H9 (cell line): ENCODE measurements at regions not wholly inside any gene's neighbourhood (a gene's known extent, or its start where the extent isn't known, plus 50 kb on each side); places are given as distances from the start of the nearest gene placed in this dataset.

Experiments
- DNase-seq: peaks from one replicate; pipeline ENCODE4 v3.0.0-alpha.2; 2017
- H2AFZ ChIP-seq: one replicate; pipeline ENCODE4 v1.6.1; 2013; ENCODE audit warnings: mild to moderate bottlenecking, low read length, control low read depth, moderate library complexity
- H2AK5ac ChIP-seq: 2 replicates; pipeline ENCODE4 v1.6.1; 2013; ENCODE audit warnings: low read length, control low read depth, mixed read lengths; ENCODE audit not compliant: insufficient read length
- H2BK120ac ChIP-seq: one replicate; pipeline ENCODE4 v1.6.1; 2013; ENCODE audit warnings: low read depth, mild to moderate bottlenecking, low read length, control low read depth, inconsistent platforms; ENCODE audit not compliant: poor library complexity, severe bottlenecking
- H2BK12ac ChIP-seq: 2 replicates; pipeline ENCODE4 v1.6.1; 2013; ENCODE audit warnings: low read length, control low read depth, mixed read lengths, low read depth; ENCODE audit not compliant: insufficient read length
- H2BK15ac ChIP-seq: 2 replicates; pipeline ENCODE4 v1.6.1; 2013; ENCODE audit warnings: low read depth, low read length, control low read depth
- H2BK20ac ChIP-seq: one replicate; pipeline ENCODE4 v1.6.1; 2013; ENCODE audit warnings: low read depth, mild to moderate bottlenecking, low read length, control low read depth, inconsistent platforms; ENCODE audit not compliant: poor library complexity, severe bottlenecking
- H2BK5ac ChIP-seq: 2 replicates; pipeline ENCODE4 v1.6.1; 2013; ENCODE audit warnings: low read length, control low read depth, mixed read lengths; ENCODE audit not compliant: insufficient read length
- H3K14ac ChIP-seq: 2 replicates; pipeline ENCODE4 v1.6.1; 2013; ENCODE audit warnings: low read length, control low read depth; ENCODE audit not compliant: insufficient read depth
- H3K18ac ChIP-seq: 2 replicates; pipeline ENCODE4 v1.6.1; 2013; ENCODE audit warnings: low read depth, mild to moderate bottlenecking, mixed read lengths, low read length, control low read depth; ENCODE audit not compliant: insufficient read length
- H3K23ac ChIP-seq: 2 replicates; pipeline ENCODE4 v1.6.1; 2013; ENCODE audit warnings: low read length, control low read depth, mixed read lengths, low read depth; ENCODE audit not compliant: insufficient read length
- H3K23me2 ChIP-seq: 2 replicates; pipeline ENCODE4 v1.6.1; 2013; ENCODE audit warnings: low read depth, mild to moderate bottlenecking, mixed read lengths, low read length, control low read depth; ENCODE audit not compliant: insufficient read length, poor library complexity, severe bottlenecking
- H3K27ac ChIP-seq: 2 replicates; pipeline ENCODE4 v1.5.1; 2013; ENCODE audit warnings: low read length, control low read depth, mixed read lengths, low read depth; ENCODE audit not compliant: insufficient read length
- H3K27me3 ChIP-seq: 2 replicates; pipeline ENCODE4 v1.6.1; 2013; ENCODE audit warnings: low read length, control low read depth, inconsistent platforms; ENCODE audit not compliant: insufficient read depth
- H3K4ac ChIP-seq: 2 replicates; pipeline ENCODE4 v1.6.1; 2013; ENCODE audit warnings: low read depth, mild to moderate bottlenecking, control low read depth, inconsistent platforms, low read length, moderate library complexity
- H3K4me1 ChIP-seq: 2 replicates; pipeline ENCODE4 v1.6.1; 2013; ENCODE audit warnings: low read length, control low read depth, inconsistent platforms; ENCODE audit not compliant: insufficient read depth
- H3K4me2 ChIP-seq: 2 replicates; pipeline ENCODE4 v1.6.1; 2013; ENCODE audit warnings: low read length, control low read depth, mixed read lengths; ENCODE audit not compliant: insufficient read length, insufficient read depth
- H3K56ac ChIP-seq: 2 replicates; pipeline ENCODE4 v1.6.1; 2013; ENCODE audit warnings: low read depth, mild to moderate bottlenecking, mixed read lengths, low read length, control low read depth; ENCODE audit not compliant: insufficient read length
- H3K79me1 ChIP-seq: 2 replicates; pipeline ENCODE4 v1.6.1; 2013; ENCODE audit warnings: low read depth, mild to moderate bottlenecking, moderate library complexity, low read length, control low read depth, inconsistent platforms; ENCODE audit not compliant: insufficient read depth, poor library complexity, severe bottlenecking
- H3K79me2 ChIP-seq: 2 replicates; pipeline ENCODE4 v1.6.1; 2013; ENCODE audit warnings: low read length, control low read depth, inconsistent platforms; ENCODE audit not compliant: insufficient read depth
- H3K9ac ChIP-seq: 2 replicates; pipeline ENCODE4 v1.6.1; 2013; ENCODE audit warnings: low read length, control low read depth, mixed read lengths; ENCODE audit not compliant: insufficient read length; ENCODE audit errors: extremely low read depth
- H3K9me3 ChIP-seq: one replicate; pipeline ENCODE4 v1.6.1; 2013; ENCODE audit warnings: low read depth, low read length, inconsistent platforms; ENCODE audit not compliant: control insufficient read depth
- H3T11ph ChIP-seq: one replicate; pipeline ENCODE4 v1.6.1; 2013; ENCODE audit warnings: mild to moderate bottlenecking, low read length, control low read depth, inconsistent platforms
- H4K20me1 ChIP-seq: one replicate; pipeline ENCODE4 v1.6.1; 2013; ENCODE audit not compliant: control insufficient read depth, insufficient read length, insufficient read depth
- H4K5ac ChIP-seq: 2 replicates; pipeline ENCODE4 v1.6.1; 2013; ENCODE audit warnings: low read depth, mild to moderate bottlenecking, mixed read lengths, low read length, control low read depth; ENCODE audit not compliant: insufficient read length
- H4K8ac ChIP-seq: replicated peaks from 2 replicates; pipeline ENCODE4 v1.6.1; 2013; ENCODE audit warnings: low read length, control low read depth, mixed read lengths, low read depth; ENCODE audit not compliant: insufficient read length
- H4K91ac ChIP-seq: 2 replicates; pipeline ENCODE4 v1.6.1; 2013; ENCODE audit warnings: low read depth, mild to moderate bottlenecking, moderate library complexity, mixed read lengths, low read length, control low read depth; ENCODE audit not compliant: insufficient read length
- H3K27ac Mint-ChIP-seq, 3 experiments: 2 replicates in 2 of 3; 3 replicates in 1 of 3; pipeline ENCODE4 v1.8.0; 2020 to 2021; ENCODE audit warnings: mixed read lengths in 3 of 3, mild to moderate bottlenecking in 1 of 3, moderate library complexity in 1 of 3
- H3K27me3 Mint-ChIP-seq: 2 replicates; pipeline ENCODE4 v1.8.0; 2021; ENCODE audit warnings: low read depth, mild to moderate bottlenecking, moderate library complexity, mixed read lengths
- H3K36me3 Mint-ChIP-seq, 3 experiments: 2 replicates in 2 of 3; 3 replicates in 1 of 3; pipeline ENCODE4 v1.8.0; 2020 to 2021; ENCODE audit warnings: low read depth in 3 of 3, mixed read lengths in 3 of 3; ENCODE audit not compliant: insufficient read depth in 1 of 3
- H3K4me1 Mint-ChIP-seq, 2 experiments: 2 replicates each; pipeline ENCODE4 v1.8.0; 2020; ENCODE audit warnings: mixed read lengths in 2 of 2
- H3K4me3 Mint-ChIP-seq, 2 experiments: 2 replicates in 1 of 2; 3 replicates in 1 of 2; pipeline ENCODE4 v1.8.0; 2020 to 2021; ENCODE audit warnings: mild to moderate bottlenecking in 2 of 2, mixed read lengths in 2 of 2, moderate library complexity in 1 of 2
- H3K9me3 Mint-ChIP-seq, 2 experiments: 2 replicates in 1 of 2; 3 replicates in 1 of 2; pipeline ENCODE4 v1.8.0; 2020; ENCODE audit warnings: mild to moderate bottlenecking in 2 of 2, mixed read lengths in 2 of 2, moderate library complexity in 1 of 2
- CTCF ChIP-seq: fragments of 200-600 bp; sonication (generic); conservative IDR thresholded peaks from 3 replicates; pipeline ENCODE4 v1.8.0; 2021; ENCODE audit warnings: antibody characterized with exemption, mild to moderate bottlenecking
- WGBS: extraction: QIAGEN DNeasy Blood & Tissue Kit; methylation state at CpG from one replicate; pipeline ENCODE4 v1.1.7; 2013; ENCODE audit warnings: missing lambda C conversion rate, low lambda C conversion rate, mixed read lengths; ENCODE audit not compliant: insufficient read length; ENCODE audit errors: extremely low coverage; 5-methylcytosine and 5-hydroxymethylcytosine counted together

- H3K27me3 Mint-ChIP-seq: no peaks in the 10 kb centered on the region; the same call in 1 of the 2 replicates
- H4K91ac ChIP-seq: no peak overlapping the region
- no peak for TF ChIP-seq CTCF
- H4K5ac ChIP-seq: no peak overlapping the region
- no peaks in the 10 kb centered on the region for H3K9me3 Mint-ChIP-seq
- H3K9me3 ChIP-seq: no peaks in the 10 kb centered on the region
- H2BK120ac ChIP-seq: no peak overlapping the region
- H3K56ac ChIP-seq: no peak overlapping the region
- no peak overlapping the region for H3T11ph ChIP-seq
- no peak overlapping the region for H2BK5ac ChIP-seq
- H4K20me1 ChIP-seq: no peaks in the 10 kb centered on the region
- no peaks in the 10 kb centered on the region for H3K27me3 ChIP-seq
- no peak overlapping the region for H2AK5ac ChIP-seq
- no peak overlapping the region for H3K4me3 Mint-ChIP-seq
- no peak overlapping the region for H4K8ac ChIP-seq
- no peaks in the 10 kb centered on the region for H3K79me2 ChIP-seq
- peaks cover 3% of the 10 kb centered on the region in 2 experiments for H3K4me1 Mint-ChIP-seq
- no peaks in the 10 kb centered on the region for H3K23me2 ChIP-seq
- no peak for DNase-seq
- no peak overlapping the region for H3K14ac ChIP-seq
- no peak overlapping the region for H3K23ac ChIP-seq
- H3K36me3 Mint-ChIP-seq: no peaks in the 10 kb centered on the region
- H3K4me1 ChIP-seq: no peaks in the 10 kb centered on the region
- no peak overlapping the region for H2BK15ac ChIP-seq
- no peak overlapping the region for H3K4me2 ChIP-seq
- WGBS: no CpG with 5 or more reads among the region's 1 CpG
- no peak overlapping the region for H2BK20ac ChIP-seq
- H3K27ac ChIP-seq: no peak overlapping the region
- H3K79me1 ChIP-seq: no peaks in the 10 kb centered on the region
- no peak overlapping the region for H3K27ac Mint-ChIP-seq
- no peak overlapping the region for H3K9ac ChIP-seq
- no peak overlapping the region for H3K4ac ChIP-seq
- no peak overlapping the region for H3K18ac ChIP-seq
- H2BK12ac ChIP-seq: no peak overlapping the region
- no peak overlapping the region for H2AFZ ChIP-seq
These were observed 393.6 kb upstream of the JAG1 start for GRCh38 chr20:11067359-11067758.
